ENCODE measurements at regions not wholly inside any gene's neighbourhood (a gene's known extent, or its start where the extent isn't known, plus 50 kb on each side); places are given as distances from the start of the nearest gene placed in this dataset.

- no peak for TF ChIP-seq BCL3 (IDR thresholded peaks at IDR 0.05)
- no peak for TF ChIP-seq POLR2A (IDR thresholded peaks at IDR 0.05; ENCODE audit: low read length)
- TF ChIP-seq CTCF (IDR thresholded peaks at IDR 0.05) = no peak
- no peak for TF ChIP-seq ELK1 (IDR thresholded peaks at IDR 0.05; ENCODE audit: low read depth, low read length)
- TF ChIP-seq GATA3 (IDR thresholded peaks at IDR 0.05; ENCODE audit: borderline replicate concordance) = no peak
- TF ChIP-seq BHLHE40 (IDR thresholded peaks at IDR 0.05; ENCODE audit: low read depth, low read length) = no peak
- TF ChIP-seq EP300 (IDR thresholded peaks at IDR 0.05) = no peak
- no peak for TF ChIP-seq RNF2 (IDR thresholded peaks at IDR 0.05; ENCODE audit: borderline replicate concordance, low read depth)
- TF ChIP-seq JUNB (IDR thresholded peaks at IDR 0.05) = no peak
- TF ChIP-seq NFE2L2 (conservative IDR thresholded peaks at IDR 0.05; ENCODE audit: low read length) = no peak
- no peak for TF ChIP-seq RFX5 (IDR thresholded peaks at IDR 0.05)
- TF ChIP-seq RARB (CRISPR knock-in tag; IDR thresholded peaks at IDR 0.05) = no peak
Measured at GRCh38 chr12:83256562-83256961, 569.9 kb downstream of the TMTC2 start.

All from A549 (cell line).